ENCODE measurements at regions not wholly inside any gene's neighbourhood (a gene's known extent, or its start where the extent isn't known, plus 50 kb on each side); places are given as distances from the start of the nearest gene placed in this dataset.

GRCh38 chr1:183730886-183731573 is 73.9 kb upstream of the RGL1 start:
- DNase-seq (ENCODE audit: low spot score in 2 of 2): no peak
- TF ChIP-seq, protein P1, sequence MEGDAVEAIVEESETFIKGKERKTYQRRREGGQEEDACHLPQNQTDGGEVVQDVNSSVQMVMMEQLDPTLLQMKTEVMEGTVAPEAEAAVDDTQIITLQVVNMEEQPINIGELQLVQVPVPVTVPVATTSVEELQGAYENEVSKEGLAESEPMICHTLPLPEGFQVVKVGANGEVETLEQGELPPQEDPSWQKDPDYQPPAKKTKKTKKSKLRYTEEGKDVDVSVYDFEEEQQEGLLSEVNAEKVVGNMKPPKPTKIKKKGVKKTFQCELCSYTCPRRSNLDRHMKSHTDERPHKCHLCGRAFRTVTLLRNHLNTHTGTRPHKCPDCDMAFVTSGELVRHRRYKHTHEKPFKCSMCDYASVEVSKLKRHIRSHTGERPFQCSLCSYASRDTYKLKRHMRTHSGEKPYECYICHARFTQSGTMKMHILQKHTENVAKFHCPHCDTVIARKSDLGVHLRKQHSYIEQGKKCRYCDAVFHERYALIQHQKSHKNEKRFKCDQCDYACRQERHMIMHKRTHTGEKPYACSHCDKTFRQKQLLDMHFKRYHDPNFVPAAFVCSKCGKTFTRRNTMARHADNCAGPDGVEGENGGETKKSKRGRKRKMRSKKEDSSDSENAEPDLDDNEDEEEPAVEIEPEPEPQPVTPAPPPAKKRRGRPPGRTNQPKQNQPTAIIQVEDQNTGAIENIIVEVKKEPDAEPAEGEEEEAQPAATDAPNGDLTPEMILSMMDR (IDR thresholded peaks at IDR 0.05): no peak
- no peak for TF ChIP-seq POLR2A (IDR thresholded peaks at IDR 0.05)
- H3K4me3 ChIP-seq (ENCODE audit: low read depth, poor library complexity, severe bottlenecking): no peak overlapping the region
- intact Hi-C loops (cut with DNase I; ENCODE audit: low total_unique reads): no loop called here
- WGBS, 2 donors: 83 to 88% methylated on average over 2 of the region's 2 CpGs

- no peak overlapping the region for H3K4me3 ChIP-seq (ENCODE audit: low read depth, poor library complexity, severe bottlenecking)
- 91 to 94% methylated on average over 2 of the region's 2 CpGs for WGBS, 2 donors
- no peak for DNase-seq (ENCODE audit: low spot score in 2 of 2)
- TF ChIP-seq, protein P1 (IDR thresholded peaks at IDR 0.05): no peak
- no peak for TF ChIP-seq POLR2A (IDR thresholded peaks at IDR 0.05)
- intact Hi-C loops (cut with DNase I; ENCODE audit: low total_unique reads): no loop called here
Observed at GRCh38 chr1:183730107-183730724, 74.7 kb upstream of the RGL1 start.

DNA sequence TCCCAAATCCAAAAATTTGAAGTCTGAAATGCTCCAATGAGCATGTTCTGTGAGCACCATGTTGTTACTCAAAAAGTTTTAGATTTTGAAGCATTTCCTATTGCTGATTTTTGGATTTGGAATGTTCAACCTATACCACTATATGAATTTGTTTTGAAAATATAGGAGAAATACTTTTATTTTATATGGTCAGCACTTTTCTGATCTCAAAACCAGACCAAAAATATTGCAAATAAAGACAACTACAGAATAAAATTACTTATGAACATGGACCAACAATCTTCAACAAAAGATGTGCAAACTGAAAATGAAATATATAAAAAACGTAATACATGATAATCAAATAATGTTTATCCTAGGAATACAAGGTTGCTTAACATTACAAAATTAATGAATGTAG is 73.7 kb upstream of the APOBEC4 start:
- WGBS, 2 donors: 93 to 94% methylated on average over 1 of the region's 1 CpG

DNA sequence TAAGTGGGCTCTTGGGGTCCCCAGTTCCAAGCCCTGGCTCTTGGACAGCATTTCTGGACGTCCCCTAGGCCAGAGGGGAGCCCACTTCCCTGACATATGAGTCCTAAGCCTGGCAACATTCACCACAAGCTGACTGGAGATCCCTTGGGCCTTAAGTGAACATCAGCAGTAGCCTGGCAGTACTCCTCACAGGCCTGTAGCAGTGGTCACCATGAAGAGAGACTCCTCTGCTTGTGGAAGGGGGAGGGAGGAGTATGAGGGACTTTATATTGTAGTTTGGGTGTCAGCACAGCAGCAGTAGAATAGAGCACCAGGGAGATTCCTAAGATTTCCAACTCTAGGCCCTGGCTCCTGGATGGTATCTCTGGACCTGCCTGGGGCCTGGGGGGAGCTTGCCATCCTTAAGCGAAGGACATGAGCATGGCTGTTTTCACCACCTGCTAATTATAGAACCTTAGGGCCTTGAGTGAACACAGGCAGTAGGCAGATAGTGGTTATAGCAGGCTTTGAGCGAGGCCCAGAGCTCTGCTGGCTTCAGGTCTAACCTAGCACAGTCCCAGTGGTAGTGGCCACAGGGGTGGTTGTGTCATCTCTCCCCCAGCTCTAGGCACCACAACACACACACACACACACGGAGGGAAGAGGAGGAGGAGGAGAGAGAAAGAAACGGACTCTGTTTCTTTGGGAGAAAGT is 71.4 kb upstream of the APOBEC4 start:
- no peak for TF ChIP-seq POLR2A (IDR thresholded peaks at IDR 0.05)
- TF ChIP-seq, protein P1 (IDR thresholded peaks at IDR 0.05): no peak
- intact Hi-C loops (cut with DNase I; ENCODE audit: low total_unique reads): no loop called here
- no peak for DNase-seq (ENCODE audit: low spot score in 2 of 2)
- H3K4me3 ChIP-seq (ENCODE audit: low read depth, poor library complexity, severe bottlenecking): no peak overlapping the region
- WGBS, 2 donors: 87 to 93% methylated on average over 5 of the region's 5 CpGs

More for the DNA sequence above, 73.7 kb upstream of the APOBEC4 start:
- H3K4me3 ChIP-seq (ENCODE audit: low read depth, poor library complexity, severe bottlenecking): no peak overlapping the region
- intact Hi-C loops (cut with DNase I; ENCODE audit: low total_unique reads): no loop called here
- no peak for DNase-seq (ENCODE audit: low spot score in 2 of 2)
- TF ChIP-seq, protein P1 (IDR thresholded peaks at IDR 0.05): no peak
- TF ChIP-seq POLR2A (IDR thresholded peaks at IDR 0.05): no peak

- no peak for DNase-seq (ENCODE audit: low spot score in 2 of 2)
- no peak overlapping the region for H3K4me3 ChIP-seq (ENCODE audit: low read depth, poor library complexity, severe bottlenecking)
- WGBS, 2 donors: 88 to 96% methylated on average over 2 of the region's 2 CpGs
- intact Hi-C loops (cut with DNase I; ENCODE audit: low total_unique reads): no loop called here
- no peak for TF ChIP-seq POLR2A (IDR thresholded peaks at IDR 0.05)
- TF ChIP-seq, protein P1 (IDR thresholded peaks at IDR 0.05): no peak
Observed at GRCh38 chr1:183723571-183723970, 70.5 kb upstream of the APOBEC4 start.

All from lower leg skin (tissue), 4 donors.